T-cell (primary cell): ENCODE measurements at regions not wholly inside any gene's neighbourhood (a gene's known extent, or its start where the extent isn't known, plus 50 kb on each side); places are given as distances from the start of the nearest gene placed in this dataset.

Experiments
- ATAC-seq, 4 experiments: fragments of 200-7000 bp in 3 of 4; fragments of 150-1000 bp in 1 of 4; cut with Tn5 transposase; replicated peaks in 1 of 4; 1 replicate in 3 of 4; 2 replicates in 1 of 4; pipeline ENCODE4 v1.10.0; 2021; ENCODE audit warnings: moderate library complexity in 3 of 4, mild to moderate bottlenecking in 2 of 4, moderate number of reproducible peaks in 1 of 4
- CTCF ChIA-PET, 2 donors: fragments of 300-600 bp; sonication (Branson Sonifier 250); formaldehyde crosslinking; loops; one replicate each; lab custom pipeline; 2022; ENCODE audit warnings: antibody characterized with exemption in 2 of 2; lab: Charles Lee
- POLR2A ChIA-PET, 2 donors: fragments of 300-600 bp; sonication (Branson Sonifier 250); formaldehyde crosslinking; loops; one replicate each; lab custom pipeline; 2022; ENCODE audit warnings: antibody characterized with exemption in 2 of 2; lab: Charles Lee
- DNase-seq, 35 experiments: peaks; one replicate each; pipeline versions ENCODE4 v3.0.0 to v3.0.0-alpha.2; 2013 to 2023
- H3K27ac ChIP-seq: one replicate; pipeline ENCODE4 v1.5.1; 2013; ENCODE audit warnings: low read length
- H3K27me3 ChIP-seq, 2 experiments: replicated peaks in 1 of 2; 1 replicate in 1 of 2; 2 replicates in 1 of 2; pipeline versions ENCODE4 v1.6.1 to v1.7.0; 2013; ENCODE audit warnings: low read length in 1 of 2, mixed read lengths in 1 of 2; ENCODE audit not compliant: control insufficient read depth in 2 of 2, insufficient read depth in 2 of 2; ENCODE audit errors: extremely low read depth in 1 of 2
- H3K36me3 ChIP-seq, 2 donors: 1 replicate in 1 of 2; 2 replicates in 1 of 2; pipeline versions ENCODE4 v1.6.1 to v1.7.0; 2013; ENCODE audit warnings: low read length in 1 of 2; ENCODE audit not compliant: control insufficient read depth in 2 of 2, insufficient read depth in 1 of 2; ENCODE audit errors: extremely low read depth in 1 of 2
- H3K4me1 ChIP-seq, 2 experiments: 1 replicate in 1 of 2; 2 replicates in 1 of 2; pipeline versions ENCODE4 v1.6.1 to v1.7.0; 2013; ENCODE audit warnings: low read length in 2 of 2, mixed read lengths in 1 of 2; ENCODE audit not compliant: insufficient read depth in 2 of 2, control insufficient read depth in 1 of 2; ENCODE audit errors: extremely low read depth in 1 of 2
- H3K4me3 ChIP-seq, 2 donors: 1 replicate in 1 of 2; 2 replicates in 1 of 2; pipeline versions ENCODE4 v1.5.1 to v1.7.0; 2013; ENCODE audit warnings: mild to moderate bottlenecking in 2 of 2, low read length in 1 of 2, moderate library complexity in 1 of 2; ENCODE audit not compliant: control insufficient read depth in 1 of 2; ENCODE audit errors: extremely low read depth in 1 of 2
- H3K9me3 ChIP-seq: 2 replicates; pipeline ENCODE4 v1.7.0; 2013
- H3K27ac Mint-ChIP-seq, 2 donors: one replicate each; pipeline ENCODE4 v1.8.0; 2020 to 2021; ENCODE audit warnings: mild to moderate bottlenecking in 2 of 2, mixed read lengths in 2 of 2
- H3K27me3 Mint-ChIP-seq, 2 donors: one replicate each; pipeline ENCODE4 v1.8.0; 2021 to 2022; ENCODE audit warnings: mixed read lengths in 2 of 2
- H3K36me3 Mint-ChIP-seq: one replicate; pipeline ENCODE4 v1.8.0; 2021; ENCODE audit warnings: mixed read lengths
- H3K4me1 Mint-ChIP-seq, 3 donors: one replicate each; pipeline ENCODE4 v1.8.0; 2020 to 2022; ENCODE audit warnings: mixed read lengths in 3 of 3, mild to moderate bottlenecking in 1 of 3
- H3K4me3 Mint-ChIP-seq, 3 donors: one replicate each; pipeline ENCODE4 v1.8.0; 2020 to 2022; ENCODE audit warnings: mild to moderate bottlenecking in 3 of 3, mixed read lengths in 3 of 3, moderate library complexity in 3 of 3
- H3K9me3 Mint-ChIP-seq, 3 donors: one replicate each; pipeline ENCODE4 v1.8.0; 2020 to 2022; ENCODE audit warnings: mixed read lengths in 3 of 3
- WGBS: methylation state at CpG from one replicate; pipeline ENCODE4 v1.1.5; 2013; ENCODE audit warnings: missing lambda C conversion rate; ENCODE audit not compliant: insufficient coverage; 5-methylcytosine and 5-hydroxymethylcytosine counted together

GRCh38 chr2:38495880-38496279 lies 106.8 kb downstream of the HNRNPLL start:
- Mint-ChIP-seq H3K9me3 (no peaks in the 10 kb centered on the region), H3K36me3 (no peaks in the 10 kb centered on the region), H3K4me1 (peaks cover 4 to 7% (median 6%) of the 10 kb centered on the region in 3 donors), H3K27ac (no peak overlapping the region), H3K27me3 (peaks cover 7 to 9% of the 10 kb centered on the region in 2 donors), H3K4me3 (no peak overlapping the region)
- H3K27me3 ChIP-seq = peaks cover 0 to 16% of the 10 kb centered on the region in 2 experiments
- no peaks in the 10 kb centered on the region for H3K4me1 ChIP-seq
- no peaks in the 10 kb centered on the region for H3K9me3 ChIP-seq
- ATAC-seq = no peak
- DNase-seq = no peak
- WGBS = no CpG with 5 or more reads among the region's 2 CpGs
- H3K36me3 ChIP-seq = no peaks in the 10 kb centered on the region
- ChIA-PET CTCF (interaction anchor here in 1 of 2 donors (0.6 kb wide), 1 partner anchor 386 kb away, joined by 8 read pairs; no protein-coding TSS in a partner anchor), POLR2A (no interaction called here)
- no peak overlapping the region for H3K4me3 ChIP-seq
- H3K27ac ChIP-seq = no peak overlapping the region

GRCh38 chr2:38494394-38494793 lies 108.3 kb downstream of the HNRNPLL start:
- no peak overlapping the region for H3K4me3 Mint-ChIP-seq
- Histone ChIP-seq H3K36me3 (no peaks in the 10 kb centered on the region), H3K4me3 (no peak overlapping the region), H3K27me3 (peaks cover 0 to 9% of the 10 kb centered on the region in 2 experiments), H3K9me3 (no peaks in the 10 kb centered on the region), H3K27ac (no peak overlapping the region), H3K4me1 (no peaks in the 10 kb centered on the region)
- no peaks in the 10 kb centered on the region for H3K36me3 Mint-ChIP-seq
- POLR2A ChIA-PET = no interaction called here
- 70% methylated on average over 5 of the region's 5 CpGs for WGBS
- CTCF ChIA-PET = no interaction called here
- H3K4me1 Mint-ChIP-seq = peaks cover 4 to 7% (median 6%) of the 10 kb centered on the region in 3 donors
- no peak overlapping the region for H3K27ac Mint-ChIP-seq
- no peaks in the 10 kb centered on the region for H3K9me3 Mint-ChIP-seq
- H3K27me3 Mint-ChIP-seq = no peaks in the 10 kb centered on the region
- ATAC-seq = no peak
- DNase-seq = no peak

- H3K27ac ChIP-seq = no peak overlapping the region
- WGBS = 92% methylated on average over 2 of the region's 3 CpGs
- H3K9me3 ChIP-seq = no peaks in the 10 kb centered on the region
- no peak for DNase-seq
- H3K4me3 ChIP-seq = no peak overlapping the region
- ChIA-PET POLR2A (no interaction called here), CTCF (no interaction called here)
- ATAC-seq = no peak
- H3K4me3 Mint-ChIP-seq = no peak overlapping the region
- no peaks in the 10 kb centered on the region for H3K36me3 Mint-ChIP-seq
- no peaks in the 10 kb centered on the region for H3K9me3 Mint-ChIP-seq
- H3K4me1 ChIP-seq = no peaks in the 10 kb centered on the region
- peaks cover 0 to 7% of the 10 kb centered on the region in 2 experiments for H3K27me3 ChIP-seq
- H3K4me1 Mint-ChIP-seq = no peaks in the 10 kb centered on the region
- no peak overlapping the region for H3K27ac Mint-ChIP-seq
- H3K36me3 ChIP-seq = no peaks in the 10 kb centered on the region
- no peaks in the 10 kb centered on the region for H3K27me3 Mint-ChIP-seq
Observed at GRCh38 chr2:38492042-38492615, 110.6 kb downstream of the HNRNPLL start.

- Mint-ChIP-seq H3K36me3 (no peaks in the 10 kb centered on the region), H3K27ac (no peak overlapping the region), H3K4me1 (no peaks in the 10 kb centered on the region), H3K4me3 (no peak overlapping the region), H3K27me3 (no peaks in the 10 kb centered on the region), H3K9me3 (no peaks in the 10 kb centered on the region)
- H3K4me3 ChIP-seq = no peak overlapping the region
- no peak overlapping the region for H3K27ac ChIP-seq
- no peaks in the 10 kb centered on the region for H3K9me3 ChIP-seq
- ATAC-seq = no peak
- no peaks in the 10 kb centered on the region for H3K36me3 ChIP-seq
- POLR2A ChIA-PET = no interaction called here
- WGBS = 94% methylated on average over 3 of the region's 5 CpGs
- H3K27me3 ChIP-seq = peaks cover 0 to 4% of the 10 kb centered on the region in 2 experiments
- no peaks in the 10 kb centered on the region for H3K4me1 ChIP-seq
- DNase-seq = no peak
- CTCF ChIA-PET = no interaction called here
Observed at GRCh38 chr2:38491436-38491835, 111.3 kb downstream of the HNRNPLL start.

GRCh38 chr2:38489846-38490245 lies 112.8 kb upstream of the ATL2 start:
- no peaks in the 10 kb centered on the region for H3K4me1 ChIP-seq
- no peaks in the 10 kb centered on the region for H3K36me3 Mint-ChIP-seq
- no peak overlapping the region for H3K4me3 ChIP-seq
- ChIA-PET POLR2A (no interaction called here), CTCF (no interaction called here)
- no peak overlapping the region for H3K27ac Mint-ChIP-seq
- no peak overlapping the region for H3K4me3 Mint-ChIP-seq
- H3K27me3 Mint-ChIP-seq = no peaks in the 10 kb centered on the region
- no peaks in the 10 kb centered on the region for H3K4me1 Mint-ChIP-seq
- H3K9me3 ChIP-seq = no peaks in the 10 kb centered on the region
- no peak overlapping the region for H3K27ac ChIP-seq
- H3K27me3 ChIP-seq = peaks cover 0 to 4% of the 10 kb centered on the region in 2 experiments
- DNase-seq (no peak), ATAC-seq (no peak)
- H3K9me3 Mint-ChIP-seq = no peaks in the 10 kb centered on the region
- H3K36me3 ChIP-seq = no peaks in the 10 kb centered on the region

DNA sequence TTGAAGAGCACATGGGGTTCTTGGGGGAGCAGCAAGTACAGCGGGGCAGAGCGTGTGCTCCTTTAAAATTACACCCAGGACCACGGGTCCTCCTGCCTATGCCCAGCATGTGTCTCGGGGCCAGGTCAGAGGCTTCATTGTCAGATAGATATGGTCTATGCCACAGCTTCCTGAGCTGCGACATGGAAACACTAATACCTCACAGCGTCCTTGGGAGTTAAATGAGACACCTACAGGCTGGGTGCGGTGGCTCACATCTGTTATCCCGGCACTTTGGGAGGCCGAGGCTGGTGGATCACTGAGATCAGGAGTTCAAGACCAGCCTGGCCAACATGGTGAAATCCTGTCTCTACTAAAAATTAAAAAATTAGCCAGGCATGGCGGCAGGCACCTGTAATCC lies 110.8 kb upstream of the ATL2 start:
- Histone ChIP-seq H3K4me1 (no peaks in the 10 kb centered on the region), H3K27me3 (no peaks in the 10 kb centered on the region), H3K4me3 (no peak overlapping the region), H3K9me3 (no peaks in the 10 kb centered on the region), H3K36me3 (no peaks in the 10 kb centered on the region), H3K27ac (no peak overlapping the region)
- Mint-ChIP-seq H3K9me3 (no peaks in the 10 kb centered on the region), H3K36me3 (no peaks in the 10 kb centered on the region), H3K27me3 (no peaks in the 10 kb centered on the region), H3K27ac (no peak overlapping the region), H3K4me1 (no peaks in the 10 kb centered on the region), H3K4me3 (no peak overlapping the region)
- 85% methylated on average over 6 of the region's 10 CpGs for WGBS
- ATAC-seq (no peak), DNase-seq (no peak)
- POLR2A ChIA-PET = no interaction called here
- CTCF ChIA-PET = interaction anchor here in 1 of 2 donors (0.6 kb wide), 1 partner anchor 20 kb away, joined by 3 read pairs; no protein-coding TSS in a partner anchor
